ENCODE measurements at regions not wholly inside any gene's neighbourhood (a gene's known extent, or its start where the extent isn't known, plus 50 kb on each side); places are given as distances from the start of the nearest gene placed in this dataset.
A peak's percentile ranks its signal among the peaks of the same experiment; 100 is the strongest.

DNA sequence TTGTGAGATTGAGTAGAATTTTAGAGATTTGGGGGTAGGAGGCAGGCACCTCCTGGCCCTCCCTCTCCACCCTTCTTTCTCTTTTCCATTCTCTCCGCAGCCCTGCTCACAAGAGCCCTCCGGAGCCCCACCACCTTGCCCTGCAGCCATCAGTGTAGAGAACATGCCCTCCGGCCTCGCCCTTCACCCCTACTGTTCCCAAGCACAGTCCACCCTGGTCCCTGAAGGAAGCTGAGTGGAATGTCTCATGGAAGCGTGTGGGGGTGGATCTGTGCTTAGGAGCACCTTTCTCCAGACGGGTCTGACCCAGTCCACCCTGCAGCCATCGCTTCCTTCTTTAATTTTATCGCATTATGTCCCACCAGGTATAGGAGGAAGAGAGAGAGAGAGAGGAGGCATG is 267.1 kb downstream of the NSG2 start:
- peak; percentile 10 for DNase-seq

DNA sequence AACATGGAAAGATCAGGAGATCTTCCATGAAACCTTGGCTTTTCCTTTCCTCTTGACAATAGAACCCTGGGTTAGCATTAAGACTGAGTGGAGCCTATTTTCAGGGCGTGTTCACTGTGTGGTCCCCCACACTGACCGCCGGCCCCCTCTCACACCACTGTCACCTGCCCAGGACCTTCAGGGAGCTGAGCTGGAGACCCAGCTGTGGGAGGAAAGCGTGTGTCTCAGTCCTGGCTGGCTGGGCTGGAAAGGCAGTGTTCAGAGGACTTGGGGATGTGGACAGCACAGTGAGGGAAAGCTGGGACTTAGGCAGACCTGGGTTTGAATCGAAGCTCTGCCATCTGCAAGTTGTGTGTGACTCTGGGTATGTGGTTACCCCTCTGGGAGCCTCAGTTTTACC is 268.1 kb downstream of the NSG2 start:
- DNase-seq = peak; percentile 13

DNA sequence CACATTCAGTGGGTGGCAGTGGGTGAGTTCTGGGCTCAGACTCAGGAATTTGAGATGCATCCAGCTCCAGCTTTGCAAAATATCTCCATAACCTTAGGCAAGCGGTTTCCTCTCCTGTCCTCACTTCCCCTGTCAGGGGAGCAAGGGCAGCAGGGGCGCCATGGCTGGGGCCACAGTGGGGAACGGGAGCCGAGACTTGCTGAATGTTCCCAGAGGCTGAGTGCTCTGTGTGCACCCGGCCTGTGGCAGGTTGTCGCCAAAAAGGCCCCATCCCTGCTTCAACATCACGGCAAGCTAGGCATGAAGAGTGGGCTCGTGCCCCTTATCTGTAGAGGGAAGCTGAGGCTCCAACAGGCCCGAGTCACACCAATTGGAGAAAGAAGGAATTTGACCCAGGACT is 268.8 kb downstream of the NSG2 start:
- DNase-seq = peak; percentile 13

DNA sequence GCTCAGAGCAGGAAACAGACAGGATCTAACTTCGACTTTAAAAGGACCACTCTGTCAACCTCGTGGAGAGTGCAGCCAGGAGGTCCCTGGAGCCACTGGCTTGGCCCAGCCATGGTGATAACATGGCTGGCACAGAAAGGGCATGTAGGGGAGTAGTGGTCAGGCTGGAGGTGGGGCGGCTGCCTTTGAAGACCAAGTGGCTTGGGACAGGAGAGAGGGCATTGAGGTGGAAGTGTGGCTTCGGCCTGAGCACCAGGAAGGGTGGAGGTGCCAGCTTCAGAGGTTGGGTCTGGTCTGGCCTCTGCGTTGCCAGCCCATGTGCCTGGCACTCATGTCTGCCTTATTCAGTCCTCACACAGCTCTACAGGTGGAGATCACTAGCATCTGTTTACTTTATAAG is 270.0 kb downstream of the NSG2 start:
- DNase-seq = no peak

DNA sequence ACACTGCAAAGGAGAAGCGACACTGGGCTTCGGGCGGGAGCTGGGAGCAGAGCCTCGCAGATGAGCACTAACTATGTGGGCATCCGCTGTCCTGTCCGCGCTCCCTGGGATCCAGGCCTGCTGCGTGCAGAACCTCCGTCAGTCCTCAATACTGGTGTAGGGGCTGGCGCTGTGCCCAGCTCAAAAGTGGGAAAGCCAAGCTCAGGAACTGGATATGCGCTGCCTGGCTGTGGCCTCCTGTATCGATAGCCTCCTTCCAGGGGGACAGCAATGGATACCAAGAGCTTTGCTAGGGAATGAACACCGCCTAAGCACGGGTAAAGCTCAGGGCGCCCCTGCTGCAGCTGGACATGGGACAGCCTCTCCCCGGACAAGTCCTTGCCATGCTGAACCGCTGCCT is 270.4 kb downstream of the NSG2 start:
- DNase-seq = no peak

DNA sequence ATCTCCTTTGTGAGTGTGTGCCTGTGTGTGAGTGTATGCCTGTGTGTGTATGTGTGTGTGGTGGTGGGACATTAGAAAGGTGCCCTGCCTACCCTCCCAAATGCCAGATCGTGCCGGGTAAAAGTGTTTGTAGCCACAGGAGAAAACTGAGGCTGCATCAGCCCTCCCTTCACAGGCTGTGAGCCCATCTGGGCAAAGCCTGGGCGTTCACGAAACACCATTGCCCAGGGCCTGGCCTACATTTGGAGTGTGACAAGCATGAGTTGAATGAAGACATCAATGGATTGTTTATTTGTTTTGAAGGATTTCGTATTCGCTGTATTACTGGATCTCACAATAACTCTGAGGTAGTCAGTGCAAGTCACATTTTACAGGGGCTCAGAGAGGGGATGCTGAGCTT is 270.8 kb downstream of the NSG2 start:
- no peak for DNase-seq

DNA sequence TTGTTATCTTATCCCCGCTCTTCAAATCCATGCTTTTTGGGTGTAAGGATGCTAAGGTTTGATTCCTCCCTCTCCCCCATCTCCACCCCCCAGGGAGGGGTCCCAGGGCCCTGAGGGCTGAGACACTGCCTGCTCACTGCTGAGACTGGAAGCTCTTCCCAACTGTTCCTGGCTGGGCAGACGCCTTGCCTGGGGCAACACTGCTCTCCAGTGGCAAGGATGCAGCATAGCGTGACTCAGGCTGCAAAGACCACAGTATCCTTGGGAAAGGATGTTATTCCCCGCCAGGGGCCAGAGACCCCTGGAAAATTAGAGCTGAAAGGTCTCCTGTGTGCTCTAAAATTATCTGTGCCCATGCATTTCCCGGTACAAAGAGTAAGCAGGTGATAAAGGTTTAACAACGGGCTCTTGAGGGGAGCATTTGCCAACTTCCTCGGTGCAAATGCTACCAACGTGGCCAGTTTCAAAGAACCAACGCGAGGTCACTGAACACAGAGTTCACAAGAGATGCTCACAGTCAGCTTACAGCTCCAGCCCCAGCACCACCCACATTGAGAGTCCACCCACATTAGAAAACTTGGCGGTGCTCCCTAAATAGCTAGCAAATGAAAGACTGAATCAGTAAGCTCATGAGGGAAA is 271.9 kb downstream of the NSG2 start:
- DNase-seq = no peak

DNA sequence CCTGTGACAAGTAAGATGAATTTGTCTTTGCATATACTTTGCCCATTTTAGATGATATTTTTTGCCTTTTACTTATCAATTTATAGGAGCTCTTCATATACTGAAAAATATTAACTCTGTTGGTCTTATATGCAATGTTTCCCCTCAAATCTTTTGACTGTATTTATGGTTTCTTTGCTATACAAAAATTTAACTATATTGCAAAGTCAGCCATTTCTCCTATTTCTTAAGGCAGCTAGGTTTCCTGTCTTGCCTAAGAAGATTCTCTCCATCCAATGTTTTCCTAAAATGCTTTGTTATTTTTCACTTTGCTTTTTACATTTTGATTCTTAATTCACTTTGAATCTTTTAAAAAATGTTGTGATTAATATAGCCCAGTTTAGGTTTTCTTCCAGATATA is 273.1 kb downstream of the NSG2 start:
- no peak for DNase-seq

DNA sequence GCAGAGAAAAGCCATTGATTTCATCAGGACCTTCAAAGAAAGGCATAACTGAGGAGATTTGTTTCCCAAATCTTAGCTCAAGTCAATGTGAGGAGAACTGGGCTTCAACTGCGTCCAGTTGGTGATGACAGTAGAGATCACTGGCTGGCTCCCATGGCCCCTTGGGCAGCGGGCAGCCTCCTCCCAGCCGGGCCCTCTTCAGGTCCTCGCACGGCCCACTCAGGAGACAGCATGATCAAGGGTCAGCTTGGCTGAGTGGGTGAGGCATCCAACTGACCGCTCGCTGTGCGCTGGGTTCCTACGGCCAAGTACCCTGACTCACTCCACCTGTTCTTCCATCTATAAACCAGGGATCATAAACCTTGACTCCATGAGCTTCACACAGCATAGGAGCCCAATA is 274.0 kb downstream of the NSG2 start:
- DNase-seq = no peak

DNA sequence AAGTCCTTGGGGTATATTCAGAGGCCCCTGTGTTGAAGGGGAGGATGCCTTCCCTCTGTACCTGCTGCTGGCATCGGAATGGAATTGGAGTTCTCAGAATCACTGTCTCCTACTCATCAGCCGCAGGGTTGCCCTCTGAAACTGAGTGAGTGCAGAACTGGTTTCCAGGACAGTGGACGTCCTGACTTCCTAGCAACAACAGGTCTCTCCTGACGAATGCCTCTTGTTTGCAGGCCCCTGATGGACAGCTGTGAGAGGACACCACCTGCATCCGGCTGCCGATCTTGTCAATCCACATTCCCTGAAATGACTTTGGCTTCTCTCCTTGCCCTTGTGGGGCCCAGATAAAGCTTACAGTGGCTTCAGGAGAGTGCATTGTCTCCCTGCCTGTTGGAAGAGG is 274.5 kb downstream of the NSG2 start:
- no peak for DNase-seq

DNA sequence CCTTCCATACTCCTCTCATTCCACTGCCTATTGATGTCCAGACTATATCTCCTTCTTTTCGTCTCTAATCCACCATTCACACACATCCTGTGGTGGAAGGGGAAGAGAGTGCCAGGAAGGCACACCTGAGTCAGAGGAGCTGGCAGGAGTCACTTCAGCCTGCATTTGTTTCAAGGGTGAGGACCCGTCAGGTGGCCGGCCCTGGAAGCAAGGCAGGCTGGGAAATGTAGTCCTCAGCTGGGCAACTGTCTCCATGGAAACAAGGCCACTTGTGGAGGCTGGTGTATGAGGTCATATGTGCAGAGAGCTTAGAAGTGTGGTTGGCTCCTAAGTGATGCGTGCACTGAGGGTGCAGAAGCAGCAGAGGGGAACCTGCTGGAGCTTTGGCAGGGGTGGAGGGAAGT is 278.4 kb downstream of the NSG2 start:
- DNase-seq = no peak

DNA sequence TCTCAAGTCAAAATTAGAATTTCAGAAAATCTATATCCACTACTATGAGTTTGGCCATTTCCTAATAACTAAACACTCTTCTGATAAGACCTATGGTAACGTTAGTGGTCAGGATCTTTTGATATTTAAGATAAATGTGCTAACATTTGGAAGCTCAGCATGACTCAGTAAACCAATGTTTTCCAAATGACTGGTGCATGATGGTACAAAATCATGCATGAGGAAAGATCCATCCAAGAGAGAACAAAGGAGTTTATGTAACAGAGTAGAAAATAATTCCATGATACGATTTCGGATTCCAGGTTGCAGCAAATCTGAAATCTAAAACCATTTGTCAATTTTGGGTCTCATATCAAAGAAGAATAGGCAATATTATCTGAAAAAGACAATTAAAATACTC is 279.2 kb downstream of the NSG2 start:
- DNase-seq = no peak

DNA sequence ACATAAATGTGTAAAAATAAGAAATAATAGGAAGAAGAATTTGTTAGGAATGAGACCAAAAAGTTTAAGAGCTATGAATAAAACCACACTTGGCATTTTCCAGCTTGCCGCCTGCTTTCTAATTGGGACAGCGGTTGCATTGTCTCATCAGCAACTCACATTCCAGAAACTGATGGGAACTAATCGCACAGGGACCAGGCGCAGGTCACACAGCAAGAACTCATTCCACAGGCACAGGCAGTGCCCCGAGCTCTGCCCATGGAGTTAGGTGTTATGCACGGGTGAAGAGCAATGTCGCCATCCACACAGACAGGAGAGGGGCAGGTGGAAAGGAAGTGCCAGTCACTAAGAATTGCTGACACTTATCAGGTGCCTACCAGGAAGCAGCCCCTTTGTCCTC is 279.9 kb downstream of the NSG2 start:
- no peak for DNase-seq

DNA sequence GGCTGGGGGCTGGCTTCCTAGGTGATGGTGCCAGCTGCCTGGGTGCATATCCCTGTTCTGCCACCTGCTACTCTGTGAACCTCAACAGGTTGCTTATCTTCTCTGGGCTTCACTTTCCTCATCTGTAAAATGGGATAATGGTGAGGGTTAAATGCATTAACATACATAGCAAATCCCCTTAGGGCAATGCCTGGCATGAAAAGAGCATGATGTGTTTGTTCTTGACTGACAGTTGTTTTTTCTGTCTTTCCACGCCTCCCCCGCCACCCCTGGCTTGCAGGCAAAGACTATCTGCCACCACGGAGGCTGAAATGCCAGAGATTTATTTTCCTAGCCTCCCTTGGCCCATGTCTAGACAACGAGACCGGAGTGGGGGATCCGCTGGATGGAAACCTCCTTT is 280.5 kb downstream of the NSG2 start:
- no peak for DNase-seq

DNA sequence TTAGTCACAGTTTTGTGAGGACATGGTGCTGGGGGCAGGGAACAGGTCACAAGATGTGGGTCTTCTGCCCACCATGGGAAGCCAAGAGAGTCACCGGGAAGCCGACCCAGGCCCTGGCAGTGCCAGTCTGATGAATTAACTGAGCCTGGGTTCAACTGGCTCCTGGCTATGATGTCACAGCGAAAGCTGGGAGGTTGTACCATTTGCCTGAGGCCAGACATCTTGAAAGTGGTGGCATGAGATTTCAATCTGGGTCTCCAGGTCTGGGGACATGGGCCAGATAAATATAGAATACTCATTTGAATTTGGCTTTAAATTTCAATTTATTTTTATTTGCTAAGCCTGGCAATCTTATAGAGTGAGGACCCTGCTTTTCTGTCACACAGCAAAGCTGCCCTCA is 280.9 kb downstream of the NSG2 start:
- no peak for DNase-seq

DNA sequence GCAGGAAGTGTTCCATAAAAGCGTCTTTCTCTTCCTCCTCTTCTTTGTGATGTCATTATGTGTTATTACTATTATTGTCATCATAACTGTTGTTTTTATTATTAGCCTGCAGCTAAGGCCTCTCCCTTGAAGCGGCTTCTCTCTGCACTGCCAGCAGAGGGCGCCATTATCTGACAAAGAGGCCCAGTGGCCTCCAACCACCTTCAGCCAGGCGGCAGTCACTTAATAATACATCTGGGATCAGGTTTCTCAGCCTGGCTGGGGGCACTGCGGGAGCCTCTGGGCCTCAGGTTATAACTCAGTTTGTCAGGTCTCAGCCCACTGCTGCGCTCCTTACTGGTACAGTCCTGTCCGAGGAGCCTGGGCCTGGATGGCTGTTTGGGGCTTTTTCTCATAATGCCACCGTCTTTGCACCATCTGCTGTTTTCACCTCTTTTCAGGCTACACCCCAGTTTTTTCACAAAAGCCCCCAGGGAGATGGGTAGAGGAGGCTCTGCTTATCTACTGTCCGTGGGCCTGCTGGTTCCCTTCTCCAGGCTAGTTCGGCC is 281.9 kb downstream of the NSG2 start:
- peak; percentile 85 for DNase-seq

DNA sequence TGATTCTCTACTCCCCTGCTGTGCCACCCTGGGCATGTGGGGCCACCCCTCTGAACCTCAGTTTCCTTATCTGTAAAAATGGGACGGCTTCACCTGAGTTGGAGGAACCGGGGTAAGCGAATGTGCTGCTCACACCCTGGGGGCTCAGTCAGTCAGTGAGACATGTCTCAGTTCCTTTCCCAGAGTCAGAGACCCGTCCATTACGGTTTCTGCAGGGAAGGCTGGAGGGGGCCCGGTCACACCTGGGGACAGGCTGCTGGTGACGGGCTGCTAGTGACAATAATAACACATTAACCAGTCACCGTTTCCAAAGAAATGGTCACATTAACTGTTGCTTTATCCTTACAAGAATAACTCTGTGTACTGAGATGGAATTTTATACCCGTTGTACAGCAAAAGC is 282.4 kb downstream of the NSG2 start:
- no peak for DNase-seq

DNA sequence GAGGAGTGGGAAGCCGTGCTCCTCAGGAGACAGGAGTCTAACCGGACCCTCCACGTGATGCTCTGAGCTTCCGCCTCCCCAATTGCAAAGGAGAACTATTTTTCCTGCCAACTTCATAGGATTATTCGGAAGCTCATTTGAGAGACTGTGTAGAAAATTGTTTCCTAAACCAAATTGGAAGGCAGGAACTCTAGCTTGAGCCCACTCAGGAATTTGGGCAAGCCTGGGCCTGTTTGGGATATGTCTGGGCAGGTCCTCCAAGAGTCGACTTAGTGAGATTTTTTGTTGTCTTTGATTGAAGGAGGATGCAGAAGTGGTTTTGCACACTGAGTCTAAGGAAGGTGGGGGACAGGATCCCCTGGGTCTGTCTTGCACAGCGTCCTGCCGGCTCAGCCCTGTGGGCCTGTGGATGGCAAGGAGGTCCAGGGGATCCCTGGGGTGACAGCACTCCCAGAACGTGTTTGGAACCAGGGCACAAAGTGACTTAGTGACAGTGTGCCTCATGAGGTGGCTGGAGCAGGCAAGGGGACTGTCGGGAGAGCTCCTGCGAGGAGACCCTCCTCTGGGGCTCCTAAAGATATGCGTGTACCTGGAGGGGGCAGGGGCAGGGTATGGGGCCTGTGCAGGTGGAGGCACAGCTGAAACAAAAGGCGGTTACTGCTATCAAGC is 283.3 kb downstream of the NSG2 start:
- no peak for DNase-seq

DNA sequence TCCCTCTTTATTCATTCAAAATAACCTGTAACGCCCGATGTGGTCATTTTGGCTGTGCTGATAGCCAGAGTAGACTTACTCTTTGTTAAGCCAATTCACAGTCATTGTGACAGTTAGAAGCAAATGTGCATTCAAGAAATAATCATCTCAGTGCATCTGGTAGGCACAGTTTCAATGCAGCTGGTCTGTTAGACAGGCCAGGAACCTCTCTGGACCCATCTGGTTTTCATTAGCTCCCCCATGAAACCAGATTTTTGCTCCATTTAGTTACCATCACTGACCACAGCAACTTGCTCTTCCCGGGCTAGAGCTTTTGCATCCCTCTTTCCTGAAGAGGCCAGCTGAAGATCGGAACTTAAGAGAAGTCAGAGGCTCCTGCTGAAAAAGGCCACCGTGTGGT is 284.2 kb downstream of the NSG2 start:
- no peak for DNase-seq

DNA sequence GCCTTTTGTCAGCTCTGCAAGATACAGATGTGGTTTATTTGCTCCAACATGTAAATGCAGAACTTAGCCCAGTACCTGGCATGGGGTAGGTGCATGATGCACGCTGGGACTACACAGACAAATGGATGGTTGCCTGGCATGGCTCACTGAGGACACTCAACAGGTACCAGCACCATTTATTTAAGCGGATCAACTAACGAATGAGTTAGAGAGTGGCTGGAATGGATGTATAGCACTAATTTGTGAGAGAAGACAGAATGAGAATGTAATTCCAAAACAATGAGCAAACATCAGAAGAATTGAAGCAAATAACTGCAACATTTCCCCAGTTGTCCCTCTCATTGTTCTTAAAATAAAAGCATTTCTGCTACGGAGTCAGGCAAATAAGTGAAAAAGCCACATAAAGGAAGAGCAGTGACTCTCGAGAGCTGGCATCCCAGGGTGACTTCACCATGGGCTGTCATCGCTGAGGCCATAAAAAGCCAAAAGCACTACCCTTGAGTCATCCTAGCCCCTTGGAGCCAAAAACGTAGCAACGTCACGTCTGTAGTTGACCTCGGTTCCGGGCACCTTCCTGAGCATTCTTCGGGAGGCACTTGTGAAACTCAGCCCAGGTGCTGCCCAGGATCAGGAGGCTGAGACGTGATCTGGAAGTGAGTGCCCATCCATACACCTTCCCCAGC is 290.3 kb downstream of the NSG2 start:
- no peak for DNase-seq

DNA sequence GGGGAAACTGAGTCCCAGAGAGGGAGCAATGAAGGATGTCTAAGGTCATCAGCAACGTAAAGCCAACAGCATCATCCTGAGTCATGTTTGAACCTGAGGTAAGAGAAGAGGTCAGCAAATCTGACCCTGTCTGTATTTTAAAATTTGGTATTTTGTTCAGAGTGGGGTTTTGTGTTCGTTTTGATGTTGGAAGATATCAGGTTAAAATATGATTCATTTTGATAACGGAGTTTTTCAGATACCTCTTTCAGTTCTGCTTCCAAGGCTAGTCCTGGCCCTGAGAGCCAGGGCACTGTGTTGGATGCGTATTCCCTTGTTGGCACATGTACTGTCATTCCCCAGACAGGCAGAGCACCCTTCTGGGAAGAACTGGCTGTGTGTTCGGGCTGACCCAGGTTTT is 291.0 kb downstream of the NSG2 start:
- DNase-seq = no peak

DNA sequence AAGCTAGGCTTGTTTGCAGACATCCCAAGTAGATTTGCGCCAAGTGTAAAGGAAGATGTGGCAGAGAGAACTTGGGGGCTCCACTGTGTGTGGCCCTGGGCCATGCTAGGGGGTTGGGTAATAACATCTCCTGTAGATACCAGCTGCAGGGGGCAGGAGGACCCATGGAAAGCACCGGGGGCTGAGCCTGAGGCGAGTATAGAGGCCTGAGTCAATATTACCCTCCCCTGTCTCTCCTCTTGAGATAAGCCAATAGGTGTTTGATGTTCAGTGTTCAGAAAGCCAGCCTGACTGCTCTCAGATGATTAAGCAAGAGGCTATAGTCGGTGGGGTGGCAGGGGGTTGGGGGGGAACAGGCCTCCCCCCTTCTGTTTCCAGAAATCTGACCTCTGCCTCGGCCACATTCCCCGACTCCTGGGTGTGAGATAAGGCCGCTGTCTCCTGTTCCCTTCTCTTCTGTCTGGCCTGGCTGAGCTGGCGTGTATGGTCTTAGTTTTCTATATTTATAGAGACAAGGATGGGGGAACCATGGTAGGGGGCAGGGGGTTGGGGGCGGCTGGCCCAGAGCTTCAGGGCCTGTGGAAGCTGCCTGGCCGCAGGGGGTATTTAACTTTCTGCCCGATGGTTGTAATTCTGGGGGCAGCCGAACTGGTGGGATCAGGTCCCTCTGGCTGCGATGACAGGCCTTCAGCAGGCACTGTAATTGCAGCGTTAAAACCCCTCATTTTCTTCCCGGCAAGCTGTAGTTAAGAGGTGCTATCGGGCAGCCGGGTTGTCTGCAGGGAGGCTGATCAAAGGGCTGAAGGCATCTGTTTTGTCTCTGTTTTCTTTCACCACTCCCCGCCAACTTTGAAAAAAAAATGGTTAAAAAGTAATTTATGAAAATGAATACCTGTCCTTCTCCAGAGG is 292.0 kb downstream of the NSG2 start:
- no peak for DNase-seq

All from activated CD8-positive, alpha-beta memory T cell treated with anti-CD3 and anti-CD28 coated beads, Interleukin-2, amount 50 U/mL, for 48 hours (primary cell).